ENCODE measurements at regions not wholly inside any gene's neighbourhood (a gene's known extent, or its start where the extent isn't known, plus 50 kb on each side); places are given as distances from the start of the nearest gene placed in this dataset.

GRCh38 chr20:12110711-12111110, 193.0 kb downstream of the BTBD3 start:
- TF ChIP-seq CTCF (IDR thresholded peaks at IDR 0.05; ENCODE audit: borderline replicate concordance, extremely low read depth, low read length, poor library complexity, severe bottlenecking), result no peak
- TF ChIP-seq EZH2 (IDR thresholded peaks at IDR 0.05; ENCODE audit: borderline replicate concordance, low read depth, low read length, severe bottlenecking), result no peak
